SK-N-SH (cell line): ENCODE measurements at regions not wholly inside any gene's neighbourhood (a gene's known extent, or its start where the extent isn't known, plus 50 kb on each side); places are given as distances from the start of the nearest gene placed in this dataset.

ENCODE experiments used
- CTCF ChIA-PET: fragments of 300-600, 350-600 bp; formaldehyde crosslinking; extraction: SDS; loops from one replicate; lab custom pipeline; 2021; lab: Yijun Ruan, JAX
- POLR2A ChIA-PET: fragments of 350-600 bp; sonication (Branson Sonifier 250); formaldehyde crosslinking; extraction: SDS; loops from one replicate; lab custom pipeline; 2020; ENCODE audit warnings: antibody characterized with exemption, inconsistent platforms; lab: Yijun Ruan, JAX
- DNase-seq: peaks from one replicate; pipeline ENCODE4 v3.0.0; 2012
- H2AFZ ChIP-seq: fragments of 200-600 bp; sonication (generic); 2 replicates; pipeline ENCODE4 v1.8.1; 2016; ENCODE audit warnings: antibody characterized with exemption, mild to moderate bottlenecking, low read depth
- H3F3A ChIP-seq: fragments of 200-600 bp; sonication (generic); replicated peaks from 2 replicates; pipeline ENCODE3; 2016; ENCODE audit warnings: antibody characterized with exemption, mild to moderate bottlenecking; ENCODE audit not compliant: insufficient read depth
- H3K27ac ChIP-seq, 2 experiments: fragments of 200-500 bp in 1 of 2; fragments of 200-600 bp in 1 of 2; sonication (Bioruptor generic) in 1 of 2; sonication (generic), shearing (Covaris generic) in 1 of 2; 2 replicates each; pipeline versions ENCODE4 v1.5.1 to v1.6.1; 2014 to 2016; ENCODE audit warnings: low read depth in 2 of 2, inconsistent platforms in 1 of 2, low read length in 1 of 2, mild to moderate bottlenecking in 1 of 2, mixed read lengths in 1 of 2
- H3K27me3 ChIP-seq: fragments of 200-600 bp; sonication (generic), shearing (Covaris generic); 2 replicates; pipeline ENCODE4 v1.6.1; 2016; ENCODE audit warnings: mixed run types; ENCODE audit not compliant: insufficient read depth
- H3K36me3 ChIP-seq, 2 experiments: fragments of 200-500 bp in 1 of 2; fragments of 200-600 bp in 1 of 2; sonication (Bioruptor generic) in 1 of 2; sonication (generic) in 1 of 2; replicated peaks in 1 of 2; 2 replicates each; pipeline versions ENCODE3 to v1.5.1; 2014 to 2016; ENCODE audit warnings: low read length in 1 of 2, mild to moderate bottlenecking in 1 of 2; ENCODE audit not compliant: insufficient read depth in 2 of 2, control insufficient read depth in 1 of 2
- H3K4me1 ChIP-seq, 2 experiments: fragments of 200-500 bp in 1 of 2; fragments of 200-600 bp in 1 of 2; sonication (Bioruptor generic) in 1 of 2; sonication (generic), shearing (Covaris generic) in 1 of 2; 2 replicates each; pipeline versions ENCODE4 v1.5.1 to v1.6.1; 2014 to 2016; ENCODE audit warnings: low read depth in 1 of 2, low read length in 1 of 2, mixed run types in 1 of 2; ENCODE audit not compliant: insufficient read depth in 2 of 2, control insufficient read depth in 1 of 2
- H3K4me2 ChIP-seq: fragments of 200-600 bp; sonication (generic), shearing (Covaris generic); 2 replicates; pipeline ENCODE4 v1.6.1; 2017; ENCODE audit warnings: mixed run types
- H3K4me3 ChIP-seq, 2 experiments: fragments of 200-500 bp in 1 of 2; fragments of 200-600 bp in 1 of 2; sonication (Bioruptor generic) in 1 of 2; sonication (generic), shearing (Covaris generic) in 1 of 2; 2 replicates each; pipeline versions ENCODE4 v1.5.1 to v1.8.1; 2014 to 2016; ENCODE audit warnings: low read depth in 2 of 2, inconsistent platforms in 1 of 2, low read length in 1 of 2, mild to moderate bottlenecking in 1 of 2, mixed read lengths in 1 of 2, moderate library complexity in 1 of 2
- H3K79me2 ChIP-seq: fragments of 200-600 bp; sonication (generic); 2 replicates; pipeline ENCODE4 v1.8.1; 2017; ENCODE audit warnings: mild to moderate bottlenecking; ENCODE audit not compliant: insufficient read depth
- H3K9ac ChIP-seq: fragments of 200-600 bp; sonication (generic); 2 replicates; pipeline ENCODE4 v1.6.1; 2017; ENCODE audit warnings: mixed run types
- H3K9me2 ChIP-seq: fragments of 200-600 bp; sonication (generic); 2 replicates; pipeline ENCODE4 v1.6.1; 2017; ENCODE audit warnings: mixed run types
- H3K9me3 ChIP-seq: fragments of 200-600 bp; sonication (generic); 2 replicates; pipeline ENCODE4 v1.6.1; 2017; ENCODE audit warnings: mixed run types, mild to moderate bottlenecking, moderate library complexity
- H4K20me1 ChIP-seq: fragments of 200-600 bp; sonication (generic); 2 replicates; pipeline ENCODE4 v1.6.1; 2017; ENCODE audit warnings: mild to moderate bottlenecking, mixed run types; ENCODE audit not compliant: insufficient read depth
- CHD2 ChIP-seq: fragments of 150-350 bp; IDR thresholded peaks from 2 replicates; pipeline ENCODE4 v1.6.1; 2018; ENCODE audit warnings: low read length; ENCODE audit not compliant: partially characterized antibody
- CTCF ChIP-seq: fragments of 200-600 bp; sonication (generic); IDR thresholded peaks from 2 replicates; pipeline ENCODE4 v1.6.1; 2017; ENCODE audit warnings: antibody characterized with exemption, mild to moderate bottlenecking, moderate library complexity
- ELF1 ChIP-seq: IDR thresholded peaks from 2 replicates; pipeline ENCODE4 v1.4.0; 2012
- EP300 ChIP-seq, 2 experiments: IDR thresholded peaks; 2 replicates each; pipeline versions ENCODE4 v1.4.0 to v1.6.1; 2012; ENCODE audit warnings: borderline replicate concordance in 1 of 2, low read depth in 1 of 2, low read length in 1 of 2
- EZH2phosphoT487 ChIP-seq: fragments of 200-600 bp; sonication (generic); IDR thresholded peaks from 2 replicates; pipeline ENCODE4 v1.6.1; 2017; ENCODE audit warnings: low read depth, mixed run types, mild to moderate bottlenecking, antibody characterized with exemption, moderate library complexity, borderline replicate concordance
- FOSL2 ChIP-seq: IDR thresholded peaks from 2 replicates; pipeline ENCODE4 v1.4.0; 2012; ENCODE audit warnings: low read depth, mild to moderate bottlenecking, moderate library complexity, borderline replicate concordance
- FOXJ3 ChIP-seq: sonication (generic); formaldehyde crosslinking; IDR thresholded peaks from 2 replicates; pipeline ENCODE4 v1.5.1; 2020; ENCODE audit warnings: mild to moderate bottlenecking, missing genetic modification reagents
- FOXM1 ChIP-seq: IDR thresholded peaks from 2 replicates; pipeline ENCODE4 v1.4.0; 2012; ENCODE audit warnings: low read depth, mild to moderate bottlenecking
- IRF3 ChIP-seq: fragments of 150-350 bp; IDR thresholded peaks from 2 replicates; pipeline ENCODE4 v1.6.1; 2016; ENCODE audit warnings: mild to moderate bottlenecking, low read depth, low read length
- MAX ChIP-seq: IDR thresholded peaks from 2 replicates; pipeline ENCODE4 v1.4.0; 2012; ENCODE audit warnings: low read depth
- MEF2A ChIP-seq: IDR thresholded peaks from 2 replicates; pipeline ENCODE4 v1.4.0; 2012; ENCODE audit warnings: low read depth, borderline replicate concordance
- NFIC ChIP-seq: IDR thresholded peaks from 2 replicates; pipeline ENCODE4 v1.4.0; 2012; ENCODE audit warnings: borderline replicate concordance
- NRF1 ChIP-seq: IDR thresholded peaks from 2 replicates; pipeline ENCODE4 v1.6.1; 2012; ENCODE audit warnings: low read depth, mild to moderate bottlenecking, low read length
- POLR2AphosphoS5 ChIP-seq: IDR thresholded peaks from 2 replicates; pipeline ENCODE4 v1.6.1; 2012; ENCODE audit warnings: low read depth, low read length
- RAD21 ChIP-seq: IDR thresholded peaks from 2 replicates; pipeline ENCODE4 v1.6.1; 2012; ENCODE audit warnings: mild to moderate bottlenecking, low read length
- RCOR1 ChIP-seq: fragments of 150-350 bp; IDR thresholded peaks from 2 replicates; pipeline ENCODE4 v1.6.1; 2017; ENCODE audit warnings: antibody characterized with exemption, low read length
- REST ChIP-seq: IDR thresholded peaks from 2 replicates; pipeline ENCODE4 v1.6.1; 2012; ENCODE audit warnings: mild to moderate bottlenecking, low read depth, low read length, moderate library complexity
- RXRA ChIP-seq: IDR thresholded peaks from 2 replicates; pipeline ENCODE4 v1.4.0; 2012; ENCODE audit warnings: low read depth, mild to moderate bottlenecking, borderline replicate concordance
- SIN3A ChIP-seq: IDR thresholded peaks from 2 replicates; pipeline ENCODE4 v1.6.1; 2012; ENCODE audit warnings: low read depth, mild to moderate bottlenecking, low read length, moderate library complexity, borderline replicate concordance
- SMC3 ChIP-seq: IDR thresholded peaks from 2 replicates; pipeline ENCODE4 v1.6.1; 2012; ENCODE audit warnings: low read depth, low read length, improper control_type of control experiment
- TAF1 ChIP-seq: IDR thresholded peaks from 2 replicates; pipeline ENCODE4 v1.6.1; 2012; ENCODE audit warnings: low read depth, mild to moderate bottlenecking, low read length, moderate library complexity, borderline replicate concordance
- TCF12 ChIP-seq: IDR thresholded peaks from 2 replicates; pipeline ENCODE4 v1.4.0; 2012
- TEAD4 ChIP-seq: IDR thresholded peaks from 2 replicates; pipeline ENCODE4 v1.4.0; 2012; ENCODE audit warnings: mild to moderate bottlenecking, borderline replicate concordance; ENCODE audit not compliant: insufficient read depth
- USF1 ChIP-seq: IDR thresholded peaks from 2 replicates; pipeline ENCODE4 v1.4.0; 2012; ENCODE audit warnings: low read depth, borderline replicate concordance
- ZBTB33 ChIP-seq: IDR thresholded peaks from 2 replicates; pipeline ENCODE4 v1.4.0; 2012; ENCODE audit warnings: low read depth, borderline replicate concordance

- H3K79me2 ChIP-seq, result no peaks in the 10 kb centered on the region
- H3K4me1 ChIP-seq, result peaks cover 2 to 28% of the 10 kb centered on the region in 2 experiments; a peak in 3 of 4 replicates
- DNase-seq, result peak; percentile 16
- no peaks in the 10 kb centered on the region for H3K9me3 ChIP-seq
- H4K20me1 ChIP-seq, result no peaks in the 10 kb centered on the region
- no peaks in the 10 kb centered on the region for H3K9me2 ChIP-seq
- H2AFZ ChIP-seq, result no peak overlapping the region
- H3K4me2 ChIP-seq, result peak overlapping the region; percentile 48
- ChIA-PET CTCF (no interaction called here), POLR2A (no interaction called here)
- no peaks in the 10 kb centered on the region for H3K27me3 ChIP-seq
- peak overlapping the region; percentile 53 to 96; a peak in 3 of 4 replicates for H3K27ac ChIP-seq
- H3K36me3 ChIP-seq, result peaks cover 0 to 6% of the 10 kb centered on the region in 2 experiments
- H3K4me3 ChIP-seq, result peak overlapping the region in 1 of 2 experiments; percentile 7; a peak in 1 of 4 replicates
- H3F3A ChIP-seq, result peaks cover 47% of the 10 kb centered on the region
- H3K9ac ChIP-seq, result peak overlapping the region; percentile 63; the same call in 1 of the 2 replicates
- TF ChIP-seq ZBTB33 (peak; percentile 77; the same call in 1 of the 2 replicates), EP300 (IDR thresholded peaks at IDR 0.05; ENCODE audit: borderline replicate concordance in 1 of 2, low read depth in 1 of 2, low read length in 1 of 2) (peak in 1 of 2 experiments; percentile 72; a peak in 2 of 4 replicates), NFIC (peak; percentile 84), TEAD4 (peak; percentile 66; the same call in 1 of the 2 replicates), ELF1 (0 out of 2 replicates have a peak, but pooled peaks have one; percentile 6), TCF12 (peak; percentile 82), MEF2A (peak; percentile 37; the same call in 1 of the 2 replicates), REST (0 out of 2 replicates have a peak, but pooled peaks have one; percentile 54), NRF1 (no peak), USF1 (no peak), RXRA (0 out of 2 replicates have a peak, but pooled peaks have one; percentile 47), POLR2AphosphoS5 (no peak), CTCF (no peak), CHD2 (no peak), IRF3 (no peak), EZH2phosphoT487 (no peak), FOXJ3 (CRISPR knock-in tag) (no peak), RCOR1 (no peak), FOSL2 (peak; percentile 62; the same call in 1 of the 2 replicates), SIN3A (peak; percentile 76; the same call in 1 of the 2 replicates), RAD21 (no peak), TAF1 (no peak), SMC3 (no peak), MAX (peak; percentile 65), FOXM1 (no peak)
Measured at GRCh38 chr13:50589139-50589538, 254.4 kb downstream of the DLEU7 start.
